ENCODE measurements at regions not wholly inside any gene's neighbourhood (a gene's known extent, or its start where the extent isn't known, plus 50 kb on each side); places are given as distances from the start of the nearest gene placed in this dataset.

DNA sequence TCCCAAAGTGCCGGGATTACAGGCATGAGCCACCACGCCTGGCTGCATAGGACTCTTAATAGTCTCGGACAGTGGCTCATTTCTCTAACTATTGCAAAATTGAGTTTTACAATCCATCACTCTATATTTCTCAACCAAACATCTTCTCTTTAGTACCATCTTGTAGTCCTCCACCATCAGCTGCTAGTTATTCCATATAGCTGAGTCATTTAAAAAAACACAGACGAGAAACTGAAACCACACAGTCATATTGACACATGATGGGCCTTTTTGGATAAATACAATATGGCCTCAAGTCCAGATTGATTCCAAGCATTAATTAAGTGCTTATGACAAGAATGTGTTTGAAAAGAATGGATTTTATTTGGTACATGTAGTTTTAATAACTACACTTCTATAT is 599.1 kb downstream of the MEI4 start:
- in situ Hi-C loops (cut with HindIII; ENCODE audit: low pct_unique_long_range_greater_than_20kb, low sequenced_read_pairs): no loop called here

DNA sequence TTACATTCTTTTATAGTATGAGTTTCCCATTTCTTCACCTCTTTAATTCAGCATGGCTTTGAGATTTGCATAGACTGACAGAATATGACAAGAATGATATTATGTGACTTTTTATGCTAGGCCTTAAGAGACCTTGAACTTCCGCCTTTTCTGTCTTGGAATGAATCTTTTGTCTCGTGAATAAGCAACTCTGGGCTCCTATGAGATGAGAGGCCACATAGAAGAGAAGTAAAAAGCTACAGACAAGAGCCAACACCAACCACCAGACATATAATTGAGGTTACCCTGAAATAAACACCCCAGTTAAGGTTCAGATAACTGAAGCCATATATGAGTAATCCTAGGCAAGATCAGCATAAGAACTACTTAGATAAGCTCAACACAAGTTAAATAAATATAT is 600.8 kb downstream of the MEI4 start:
- Histone ChIP-seq H3K9me3 (ENCODE audit: control insufficient read depth, insufficient read depth, low read depth, low read length) (no peaks in the 10 kb centered on the region), H3K4me3 (ENCODE audit: low read depth in 2 of 2, low read length in 2 of 2) (no peak overlapping the region), H3K27ac (ENCODE audit: low read length) (no peak overlapping the region), H3K27me3 (ENCODE audit: control insufficient read depth, insufficient read depth, low read length) (no peaks in the 10 kb centered on the region), H3K4me1 (ENCODE audit: control insufficient read depth, insufficient read depth, low read length) (no peaks in the 10 kb centered on the region), H3K36me3 (ENCODE audit: control insufficient read depth, insufficient read depth, low read length) (no peaks in the 10 kb centered on the region)
- CTCF ChIA-PET: no interaction called here
- POLR2A ChIA-PET: interaction anchor here (0.5 kb wide), 1 partner anchor 654 kb away, joined by 5 read pairs; no protein-coding TSS in a partner anchor
- no peak for ATAC-seq
- in situ Hi-C loops (cut with HindIII; ENCODE audit: low pct_unique_long_range_greater_than_20kb, low sequenced_read_pairs): no loop called here
- TF ChIP-seq, protein P1, sequence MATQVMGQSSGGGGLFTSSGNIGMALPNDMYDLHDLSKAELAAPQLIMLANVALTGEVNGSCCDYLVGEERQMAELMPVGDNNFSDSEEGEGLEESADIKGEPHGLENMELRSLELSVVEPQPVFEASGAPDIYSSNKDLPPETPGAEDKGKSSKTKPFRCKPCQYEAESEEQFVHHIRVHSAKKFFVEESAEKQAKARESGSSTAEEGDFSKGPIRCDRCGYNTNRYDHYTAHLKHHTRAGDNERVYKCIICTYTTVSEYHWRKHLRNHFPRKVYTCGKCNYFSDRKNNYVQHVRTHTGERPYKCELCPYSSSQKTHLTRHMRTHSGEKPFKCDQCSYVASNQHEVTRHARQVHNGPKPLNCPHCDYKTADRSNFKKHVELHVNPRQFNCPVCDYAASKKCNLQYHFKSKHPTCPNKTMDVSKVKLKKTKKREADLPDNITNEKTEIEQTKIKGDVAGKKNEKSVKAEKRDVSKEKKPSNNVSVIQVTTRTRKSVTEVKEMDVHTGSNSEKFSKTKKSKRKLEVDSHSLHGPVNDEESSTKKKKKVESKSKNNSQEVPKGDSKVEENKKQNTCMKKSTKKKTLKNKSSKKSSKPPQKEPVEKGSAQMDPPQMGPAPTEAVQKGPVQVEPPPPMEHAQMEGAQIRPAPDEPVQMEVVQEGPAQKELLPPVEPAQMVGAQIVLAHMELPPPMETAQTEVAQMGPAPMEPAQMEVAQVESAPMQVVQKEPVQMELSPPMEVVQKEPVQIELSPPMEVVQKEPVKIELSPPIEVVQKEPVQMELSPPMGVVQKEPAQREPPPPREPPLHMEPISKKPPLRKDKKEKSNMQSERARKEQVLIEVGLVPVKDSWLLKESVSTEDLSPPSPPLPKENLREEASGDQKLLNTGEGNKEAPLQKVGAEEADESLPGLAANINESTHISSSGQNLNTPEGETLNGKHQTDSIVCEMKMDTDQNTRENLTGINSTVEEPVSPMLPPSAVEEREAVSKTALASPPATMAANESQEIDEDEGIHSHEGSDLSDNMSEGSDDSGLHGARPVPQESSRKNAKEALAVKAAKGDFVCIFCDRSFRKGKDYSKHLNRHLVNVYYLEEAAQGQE (IDR thresholded peaks at IDR 0.05; ENCODE audit: insufficient read depth in 1 of 2, low read depth in 2 of 2, low read length in 1 of 2): no peak
- TF ChIP-seq TCF7L2 (IDR thresholded peaks at IDR 0.05; ENCODE audit: low read depth, low read length) (no peak), POLR2AphosphoS5 (IDR thresholded peaks at IDR 0.05; ENCODE audit: low read depth, low read length) (no peak), SIN3A (IDR thresholded peaks at IDR 0.05; ENCODE audit: borderline replicate concordance, insufficient read depth, low read depth, low read length) (no peak)
- TF ChIP-seq, protein P2, sequence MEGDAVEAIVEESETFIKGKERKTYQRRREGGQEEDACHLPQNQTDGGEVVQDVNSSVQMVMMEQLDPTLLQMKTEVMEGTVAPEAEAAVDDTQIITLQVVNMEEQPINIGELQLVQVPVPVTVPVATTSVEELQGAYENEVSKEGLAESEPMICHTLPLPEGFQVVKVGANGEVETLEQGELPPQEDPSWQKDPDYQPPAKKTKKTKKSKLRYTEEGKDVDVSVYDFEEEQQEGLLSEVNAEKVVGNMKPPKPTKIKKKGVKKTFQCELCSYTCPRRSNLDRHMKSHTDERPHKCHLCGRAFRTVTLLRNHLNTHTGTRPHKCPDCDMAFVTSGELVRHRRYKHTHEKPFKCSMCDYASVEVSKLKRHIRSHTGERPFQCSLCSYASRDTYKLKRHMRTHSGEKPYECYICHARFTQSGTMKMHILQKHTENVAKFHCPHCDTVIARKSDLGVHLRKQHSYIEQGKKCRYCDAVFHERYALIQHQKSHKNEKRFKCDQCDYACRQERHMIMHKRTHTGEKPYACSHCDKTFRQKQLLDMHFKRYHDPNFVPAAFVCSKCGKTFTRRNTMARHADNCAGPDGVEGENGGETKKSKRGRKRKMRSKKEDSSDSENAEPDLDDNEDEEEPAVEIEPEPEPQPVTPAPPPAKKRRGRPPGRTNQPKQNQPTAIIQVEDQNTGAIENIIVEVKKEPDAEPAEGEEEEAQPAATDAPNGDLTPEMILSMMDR (IDR thresholded peaks at IDR 0.05): no peak
- no TSS peak for BruUV-seq (replicated peaks)
- DNase-seq (ENCODE audit: low read depth, low spot score): no peak
- intact Hi-C loops (cut with micrococcal nuclease; ENCODE audit: unreplicated experiment): no loop called here

More for the DNA sequence above, 599.1 kb downstream of the MEI4 start:
- no peak for ATAC-seq
- BruUV-seq (replicated peaks): no TSS peak
- CTCF ChIA-PET: no interaction called here
- Histone ChIP-seq H3K27ac (ENCODE audit: low read length) (no peak overlapping the region), H3K4me3 (ENCODE audit: low read depth in 2 of 2, low read length in 2 of 2) (no peak overlapping the region), H3K36me3 (ENCODE audit: control insufficient read depth, insufficient read depth, low read length) (no peaks in the 10 kb centered on the region), H3K4me1 (ENCODE audit: control insufficient read depth, insufficient read depth, low read length) (no peaks in the 10 kb centered on the region), H3K27me3 (ENCODE audit: control insufficient read depth, insufficient read depth, low read length) (no peaks in the 10 kb centered on the region), H3K9me3 (ENCODE audit: control insufficient read depth, insufficient read depth, low read depth, low read length) (no peaks in the 10 kb centered on the region)
- no peak for DNase-seq (ENCODE audit: low read depth, low spot score)
- TF ChIP-seq POLR2AphosphoS5 (IDR thresholded peaks at IDR 0.05; ENCODE audit: low read depth, low read length): no peak
- TF ChIP-seq, protein P2 (IDR thresholded peaks at IDR 0.05): no peak
- TF ChIP-seq TCF7L2 (IDR thresholded peaks at IDR 0.05; ENCODE audit: low read depth, low read length): no peak
- TF ChIP-seq, protein P1 (IDR thresholded peaks at IDR 0.05; ENCODE audit: insufficient read depth in 1 of 2, low read depth in 2 of 2, low read length in 1 of 2): no peak
- no peak for TF ChIP-seq SIN3A (IDR thresholded peaks at IDR 0.05; ENCODE audit: borderline replicate concordance, insufficient read depth, low read depth, low read length)
- POLR2A ChIA-PET: no interaction called here
- intact Hi-C loops (cut with micrococcal nuclease; ENCODE audit: unreplicated experiment): no loop called here

Data from Panc1 (cell line).